Glutamatergic neuron (in vitro differentiated cells): ENCODE measurements at regions not wholly inside any gene's neighbourhood (a gene's known extent, or its start where the extent isn't known, plus 50 kb on each side); places are given as distances from the start of the nearest gene placed in this dataset.

ENCODE experiments used
- DNase-seq: peaks from one replicate; pipeline ENCODE4 v3.0.0; 2022
- H3K27ac Mint-ChIP-seq: one replicate; pipeline ENCODE4 v1.8.0; 2020; ENCODE audit warnings: mild to moderate bottlenecking, mixed read lengths, inconsistent platforms; ENCODE audit not compliant: unreplicated experiment
- H3K27me3 Mint-ChIP-seq: one replicate; pipeline ENCODE4 v1.8.0; 2020; ENCODE audit warnings: mild to moderate bottlenecking, moderate library complexity, mixed read lengths, inconsistent platforms; ENCODE audit not compliant: unreplicated experiment
- H3K36me3 Mint-ChIP-seq: one replicate; pipeline ENCODE4 v1.8.0; 2020; ENCODE audit warnings: mild to moderate bottlenecking, mixed read lengths, inconsistent platforms; ENCODE audit not compliant: unreplicated experiment
- H3K4me1 Mint-ChIP-seq: one replicate; pipeline ENCODE4 v1.8.0; 2020; ENCODE audit warnings: mild to moderate bottlenecking, low read depth, mixed read lengths, inconsistent platforms; ENCODE audit not compliant: unreplicated experiment
- H3K4me3 Mint-ChIP-seq: one replicate; pipeline ENCODE4 v1.8.0; 2020; ENCODE audit warnings: mild to moderate bottlenecking, mixed read lengths, inconsistent platforms; ENCODE audit not compliant: unreplicated experiment
- H3K9me3 Mint-ChIP-seq: one replicate; pipeline ENCODE4 v1.8.0; 2020; ENCODE audit warnings: mild to moderate bottlenecking, moderate library complexity, mixed read lengths, inconsistent platforms; ENCODE audit not compliant: unreplicated experiment
- CTCF ChIP-seq: fragments of 200-600 bp; sonication (generic); IDR thresholded peaks from one replicate; pipeline ENCODE4 v1.5.0; 2021; ENCODE audit not compliant: partially characterized antibody, unreplicated experiment

- no peak for TF ChIP-seq CTCF
- Mint-ChIP-seq H3K4me3 (no peak overlapping the region), H3K36me3 (peaks cover 13% of the 10 kb centered on the region), H3K4me1 (no peaks in the 10 kb centered on the region), H3K27me3 (peaks cover 4% of the 10 kb centered on the region), H3K9me3 (peaks cover 8% of the 10 kb centered on the region), H3K27ac (no peak overlapping the region)
- no peak for DNase-seq
These were observed 807.1 kb downstream of the CDH9 start for GRCh38 chr5:26231316-26231715.

- Mint-ChIP-seq H3K9me3 (peaks cover 17% of the 10 kb centered on the region), H3K4me1 (no peaks in the 10 kb centered on the region), H3K36me3 (peaks cover 25% of the 10 kb centered on the region), H3K27me3 (peaks cover 4% of the 10 kb centered on the region), H3K27ac (no peak overlapping the region), H3K4me3 (no peak overlapping the region)
- DNase-seq, result no peak
- TF ChIP-seq CTCF, result no peak
These were observed 808.5 kb downstream of the CDH9 start for GRCh38 chr5:26229848-26230247.

- peaks cover 33% of the 10 kb centered on the region for H3K36me3 Mint-ChIP-seq
- no peaks in the 10 kb centered on the region for H3K4me1 Mint-ChIP-seq
- H3K27ac Mint-ChIP-seq, result no peak overlapping the region
- no peak for TF ChIP-seq CTCF
- H3K9me3 Mint-ChIP-seq, result peaks cover 17% of the 10 kb centered on the region
- no peak for DNase-seq
- H3K4me3 Mint-ChIP-seq, result no peak overlapping the region
- H3K27me3 Mint-ChIP-seq, result peaks cover 4% of the 10 kb centered on the region
These were observed 811.1 kb downstream of the CDH9 start for GRCh38 chr5:26227245-26227644.

GRCh38 chr5:26205121-26205520 is 833.3 kb downstream of the CDH9 start:
- Mint-ChIP-seq H3K27me3 (no peaks in the 10 kb centered on the region), H3K4me1 (no peaks in the 10 kb centered on the region), H3K36me3 (no peaks in the 10 kb centered on the region), H3K9me3 (no peaks in the 10 kb centered on the region), H3K27ac (no peak overlapping the region), H3K4me3 (no peak overlapping the region)
- TF ChIP-seq CTCF, result no peak
- DNase-seq, result no peak

GRCh38 chr5:26193626-26194025 is 844.8 kb downstream of the CDH9 start:
- H3K4me1 Mint-ChIP-seq, result no peaks in the 10 kb centered on the region
- no peak for DNase-seq
- H3K4me3 Mint-ChIP-seq, result no peak overlapping the region
- no peaks in the 10 kb centered on the region for H3K9me3 Mint-ChIP-seq
- no peak overlapping the region for H3K27ac Mint-ChIP-seq
- no peak for TF ChIP-seq CTCF
- H3K36me3 Mint-ChIP-seq, result no peaks in the 10 kb centered on the region
- H3K27me3 Mint-ChIP-seq, result no peaks in the 10 kb centered on the region
